Activated CD8-positive, alpha-beta T cell treated with anti-CD3 and anti-CD28 coated beads for 36 hours (primary cell): ENCODE measurements at regions not wholly inside any gene's neighbourhood (a gene's known extent, or its start where the extent isn't known, plus 50 kb on each side); places are given as distances from the start of the nearest gene placed in this dataset.

ENCODE experiments used
- ATAC-seq: fragments of 200-7000 bp; cut with Tn5 transposase; one replicate; pipeline ENCODE4 v1.10.0; 2021; ENCODE audit warnings: mild to moderate bottlenecking, moderate library complexity
- CTCF ChIA-PET: fragments of 350-600 bp; sonication (Branson Sonifier 250); formaldehyde crosslinking; loops from one replicate; lab custom pipeline; 2021; ENCODE audit warnings: antibody characterized with exemption; lab: Charles Lee
- POLR2A ChIA-PET: fragments of 350-600 bp; sonication (Branson Sonifier 250); formaldehyde crosslinking; loops from one replicate; lab custom pipeline; 2021; ENCODE audit warnings: antibody characterized with exemption; lab: Charles Lee
- DNase-seq: peaks from one replicate; pipeline ENCODE4 v3.0.0-alpha.2; 2020
- H3K27ac Mint-ChIP-seq: one replicate; pipeline ENCODE4 v1.8.0; 2021; ENCODE audit warnings: mild to moderate bottlenecking, mixed read lengths
- H3K27me3 Mint-ChIP-seq: one replicate; pipeline ENCODE4 v1.8.0; 2021; ENCODE audit warnings: mixed read lengths
- H3K36me3 Mint-ChIP-seq: one replicate; pipeline ENCODE4 v1.8.0; 2021; ENCODE audit warnings: low read depth, mixed read lengths
- H3K4me1 Mint-ChIP-seq: one replicate; pipeline ENCODE4 v1.8.0; 2021; ENCODE audit warnings: low read depth, mixed read lengths
- H3K4me3 Mint-ChIP-seq: one replicate; pipeline ENCODE4 v1.8.0; 2021; ENCODE audit warnings: mild to moderate bottlenecking, moderate library complexity, mixed read lengths
- H3K9me3 Mint-ChIP-seq: one replicate; pipeline ENCODE4 v1.8.0; 2021; ENCODE audit warnings: mixed read lengths
- intact Hi-C: fragments of 100-400 bp; cut with micrococcal nuclease; formaldehyde crosslinking; loops from one replicate; pipeline ENCODE4 v1.10.0; 2022
- TF ChIP-seq, protein P1 (sequence below): fragments of 200-600 bp; IDR thresholded peaks from one replicate; pipeline ENCODE4 v1.8.0; 2022; ENCODE audit warnings: antibody characterized with exemption, mild to moderate bottlenecking

DNA sequence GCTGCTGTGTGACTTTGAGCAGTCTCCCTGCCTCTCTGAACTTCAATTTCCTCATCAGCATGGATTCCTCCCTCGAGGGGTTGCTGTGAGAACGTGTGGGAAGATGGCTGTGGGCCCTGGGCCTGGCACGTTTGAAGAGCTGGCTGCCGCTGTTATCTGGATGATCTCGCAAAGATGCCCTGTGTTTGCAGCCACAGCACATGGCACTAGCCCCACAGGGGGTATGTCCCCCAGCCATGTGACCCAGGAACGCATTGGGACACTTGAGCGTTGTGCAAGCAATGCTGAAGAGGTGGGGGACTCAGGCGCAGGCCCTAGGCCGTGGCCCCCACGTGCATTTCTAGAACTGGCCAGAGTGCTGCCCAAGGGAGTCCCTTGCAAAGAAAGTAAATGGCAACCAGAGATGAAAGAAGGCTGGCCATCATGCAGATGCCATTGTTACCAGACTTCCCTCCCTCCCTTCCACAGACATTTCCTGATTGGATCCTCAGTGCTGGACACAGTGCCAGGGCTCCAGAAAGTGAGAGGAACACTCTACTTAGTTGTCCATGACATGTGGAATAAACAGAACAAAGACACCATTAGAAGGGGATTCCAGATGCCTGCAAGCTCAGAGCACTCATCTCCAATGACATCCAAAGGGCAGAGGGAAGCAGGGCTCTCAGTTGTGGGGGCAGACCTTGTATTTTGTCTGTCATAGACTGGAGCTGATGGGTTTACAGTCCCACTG, 65.1 kb upstream of the NEURL1B start:
- no peaks in the 10 kb centered on the region for H3K4me1 Mint-ChIP-seq
- no peak for ATAC-seq
- intact Hi-C loops = no loop called here
- CTCF ChIA-PET = no interaction called here
- POLR2A ChIA-PET = no interaction called here
- no peak overlapping the region for H3K4me3 Mint-ChIP-seq
- no peak for DNase-seq
- H3K36me3 Mint-ChIP-seq = no peaks in the 10 kb centered on the region
- H3K27ac Mint-ChIP-seq = no peak overlapping the region
- TF ChIP-seq, protein P1, sequence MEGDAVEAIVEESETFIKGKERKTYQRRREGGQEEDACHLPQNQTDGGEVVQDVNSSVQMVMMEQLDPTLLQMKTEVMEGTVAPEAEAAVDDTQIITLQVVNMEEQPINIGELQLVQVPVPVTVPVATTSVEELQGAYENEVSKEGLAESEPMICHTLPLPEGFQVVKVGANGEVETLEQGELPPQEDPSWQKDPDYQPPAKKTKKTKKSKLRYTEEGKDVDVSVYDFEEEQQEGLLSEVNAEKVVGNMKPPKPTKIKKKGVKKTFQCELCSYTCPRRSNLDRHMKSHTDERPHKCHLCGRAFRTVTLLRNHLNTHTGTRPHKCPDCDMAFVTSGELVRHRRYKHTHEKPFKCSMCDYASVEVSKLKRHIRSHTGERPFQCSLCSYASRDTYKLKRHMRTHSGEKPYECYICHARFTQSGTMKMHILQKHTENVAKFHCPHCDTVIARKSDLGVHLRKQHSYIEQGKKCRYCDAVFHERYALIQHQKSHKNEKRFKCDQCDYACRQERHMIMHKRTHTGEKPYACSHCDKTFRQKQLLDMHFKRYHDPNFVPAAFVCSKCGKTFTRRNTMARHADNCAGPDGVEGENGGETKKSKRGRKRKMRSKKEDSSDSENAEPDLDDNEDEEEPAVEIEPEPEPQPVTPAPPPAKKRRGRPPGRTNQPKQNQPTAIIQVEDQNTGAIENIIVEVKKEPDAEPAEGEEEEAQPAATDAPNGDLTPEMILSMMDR = no peak
- H3K27me3 Mint-ChIP-seq = peaks cover 3% of the 10 kb centered on the region
- H3K9me3 Mint-ChIP-seq = no peaks in the 10 kb centered on the region

DNA sequence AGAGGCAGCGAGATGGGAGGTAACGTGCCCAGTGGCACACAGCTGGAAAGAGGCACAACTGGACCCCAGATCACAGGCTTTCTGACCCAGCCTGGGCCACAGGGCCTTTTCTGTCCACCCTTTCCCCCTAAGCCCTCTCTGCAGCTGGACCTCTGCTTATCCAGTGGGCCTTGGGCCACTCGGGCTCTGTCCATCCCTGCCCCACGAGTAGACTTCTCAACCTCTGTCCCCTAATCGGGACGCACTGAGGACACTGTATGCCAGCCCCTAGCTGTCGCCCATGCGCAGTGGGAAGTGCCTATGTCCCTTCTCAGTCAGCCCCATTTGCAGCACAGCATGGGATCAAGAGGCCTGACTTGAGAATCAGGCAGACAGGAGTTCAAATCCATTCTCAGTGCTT, 65.6 kb upstream of the NEURL1B start:
- DNase-seq (no peak), ATAC-seq (no peak)
- Mint-ChIP-seq H3K4me1 (no peaks in the 10 kb centered on the region), H3K27me3 (peaks cover 3% of the 10 kb centered on the region), H3K4me3 (no peak overlapping the region), H3K36me3 (no peaks in the 10 kb centered on the region), H3K27ac (no peak overlapping the region), H3K9me3 (no peaks in the 10 kb centered on the region)
- intact Hi-C loops = no loop called here
- TF ChIP-seq, protein P1 = no peak
- CTCF ChIA-PET = no interaction called here
- POLR2A ChIA-PET = no interaction called here

DNA sequence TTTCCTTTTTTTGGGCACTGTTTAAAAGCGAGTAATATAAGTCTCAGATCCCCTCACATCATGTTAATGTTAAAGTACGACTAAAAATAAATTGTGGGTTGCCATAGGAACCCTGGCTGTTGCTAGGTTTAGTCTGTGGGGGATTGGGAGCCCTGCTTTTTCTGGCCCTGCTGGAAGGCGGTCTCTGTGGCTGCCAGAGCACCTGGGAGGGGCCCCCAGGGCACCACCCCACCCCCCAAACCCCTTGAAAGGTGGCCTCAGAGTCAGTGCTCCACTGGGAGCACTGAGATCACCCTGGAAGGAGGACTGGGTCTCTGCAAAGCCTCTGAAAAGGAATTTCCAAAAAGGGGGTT, 66.2 kb upstream of the NEURL1B start:
- Mint-ChIP-seq H3K27me3 (peaks cover 3% of the 10 kb centered on the region), H3K4me1 (no peaks in the 10 kb centered on the region)

DNA sequence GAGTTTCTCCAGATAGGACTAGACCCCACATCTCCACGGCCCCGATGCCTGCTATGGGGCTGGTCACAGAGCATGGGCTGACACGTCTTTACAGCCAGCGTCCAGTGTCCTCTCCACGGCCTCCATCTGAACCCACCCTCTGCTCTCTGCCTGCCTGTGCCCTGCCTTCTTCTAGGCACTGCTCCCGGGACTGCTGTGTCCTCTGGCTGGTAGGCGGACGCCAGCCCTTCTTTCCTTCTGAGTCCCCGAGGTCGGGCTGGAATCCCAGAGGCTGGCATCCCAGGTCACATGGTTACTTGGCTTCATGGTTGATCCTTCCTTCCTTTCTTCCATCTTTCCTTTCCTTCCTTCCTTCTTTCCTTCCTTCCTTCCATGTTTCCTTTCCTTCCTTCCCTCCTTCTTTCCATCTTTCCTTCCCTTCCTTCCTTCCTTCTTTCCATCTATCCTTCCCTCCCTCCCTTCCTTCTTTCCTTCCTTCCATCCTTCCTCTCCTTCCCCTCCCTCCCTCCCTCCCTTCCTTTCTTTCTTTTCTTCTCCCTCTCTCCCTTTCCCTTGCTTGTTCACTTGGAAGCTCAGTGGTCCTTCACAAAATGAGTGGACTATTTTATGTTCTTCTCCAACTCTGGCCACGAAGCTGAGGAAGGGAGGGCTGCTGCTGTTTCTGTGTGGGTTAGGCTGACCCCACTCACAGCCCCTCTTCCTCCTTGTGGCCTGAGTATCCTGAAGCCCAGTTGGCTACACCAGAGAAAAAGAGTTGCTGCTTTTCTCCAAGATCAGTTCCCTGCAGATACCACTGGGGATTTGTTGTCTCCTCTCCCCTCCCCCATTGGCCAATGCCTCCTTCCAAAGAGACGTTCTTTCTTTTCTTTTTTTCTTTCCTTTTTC, 66.8 kb upstream of the NEURL1B start:
- H3K9me3 Mint-ChIP-seq = no peaks in the 10 kb centered on the region
- ChIA-PET POLR2A (no interaction called here), CTCF (no interaction called here)
- peaks cover 3% of the 10 kb centered on the region for H3K27me3 Mint-ChIP-seq
- no peak overlapping the region for H3K27ac Mint-ChIP-seq
- DNase-seq = no peak
- TF ChIP-seq, protein P1 = no peak
- no peak overlapping the region for H3K4me3 Mint-ChIP-seq
- H3K4me1 Mint-ChIP-seq = no peaks in the 10 kb centered on the region
- ATAC-seq = no peak
- H3K36me3 Mint-ChIP-seq = no peaks in the 10 kb centered on the region
- intact Hi-C loops = no loop called here

More for the DNA sequence above, 66.2 kb upstream of the NEURL1B start:
- intact Hi-C loops = no loop called here
- H3K4me3 Mint-ChIP-seq = no peak overlapping the region
- no peak for ATAC-seq
- H3K9me3 Mint-ChIP-seq = no peaks in the 10 kb centered on the region
- ChIA-PET POLR2A (no interaction called here), CTCF (no interaction called here)
- TF ChIP-seq, protein P1 = no peak
- H3K27ac Mint-ChIP-seq = no peak overlapping the region
- DNase-seq = no peak
- no peaks in the 10 kb centered on the region for H3K36me3 Mint-ChIP-seq
